GM18505 (cell line): ENCODE measurements at regions not wholly inside any gene's neighbourhood (a gene's known extent, or its start where the extent isn't known, plus 50 kb on each side); places are given as distances from the start of the nearest gene placed in this dataset.
"Not testable (repeated sequence)": the region's sequence is repeated elsewhere in the genome, so short reads cannot be mapped to it uniquely, and the experiment has no call there.

Experiments
- ATAC-seq: cut with Tn5 transposase; IDR thresholded peaks from one replicate; pipeline ENCODE4 v1.9.1; 2021; ENCODE audit not compliant: unreplicated experiment
- POLR2A ChIP-seq: IDR thresholded peaks from 4 replicates; pipeline ENCODE4 v1.6.1; 2011; ENCODE audit warnings: borderline replicate concordance; ENCODE audit not compliant: insufficient read depth, insufficient read length; ENCODE audit errors: extremely low read depth

DNA sequence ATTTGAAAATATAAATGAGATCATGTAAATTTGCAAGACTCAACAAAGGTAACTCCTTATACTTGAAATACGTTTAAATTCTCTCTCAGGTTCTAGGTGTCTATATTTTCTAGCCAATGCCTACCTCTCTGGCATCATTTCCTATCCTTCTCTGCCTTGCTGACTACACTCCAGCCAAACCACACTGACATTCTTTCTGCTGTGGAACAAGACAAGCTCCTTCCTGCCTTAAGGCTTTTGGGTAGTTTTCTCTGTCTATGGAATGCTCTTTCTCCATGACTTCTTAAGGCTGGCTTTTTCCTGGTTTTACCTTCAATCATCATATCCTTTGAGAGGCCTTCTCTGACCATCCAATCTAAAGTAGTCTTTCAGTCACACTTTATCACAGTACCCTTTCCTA lies 201.0 kb downstream of the SPRY1 start:
- ATAC-seq: no peak
- no peak for TF ChIP-seq POLR2A

GRCh38 chr4:123598331-123598730 lies 201.7 kb downstream of the SPRY1 start:
- TF ChIP-seq POLR2A: no peak
- ATAC-seq: no peak

GRCh38 chr4:123599061-123599919 lies 202.7 kb downstream of the SPRY1 start:
- ATAC-seq: peak; percentile 4
- TF ChIP-seq POLR2A: no peak

GRCh38 chr4:123599920-123600810 lies 203.6 kb downstream of the SPRY1 start:
- peak; percentile 100 for ATAC-seq
- no peak for TF ChIP-seq POLR2A

- TF ChIP-seq POLR2A: no peak
- no peak for ATAC-seq
Measured at GRCh38 chr4:123600987-123601904, 204.7 kb downstream of the SPRY1 start.

GRCh38 chr4:123602007-123602406 lies 205.4 kb downstream of the SPRY1 start:
- ATAC-seq: no peak
- TF ChIP-seq POLR2A: no peak

- no peak for TF ChIP-seq POLR2A
- no peak for ATAC-seq
Measured at GRCh38 chr4:123603165-123603564, 206.6 kb downstream of the SPRY1 start.

DNA sequence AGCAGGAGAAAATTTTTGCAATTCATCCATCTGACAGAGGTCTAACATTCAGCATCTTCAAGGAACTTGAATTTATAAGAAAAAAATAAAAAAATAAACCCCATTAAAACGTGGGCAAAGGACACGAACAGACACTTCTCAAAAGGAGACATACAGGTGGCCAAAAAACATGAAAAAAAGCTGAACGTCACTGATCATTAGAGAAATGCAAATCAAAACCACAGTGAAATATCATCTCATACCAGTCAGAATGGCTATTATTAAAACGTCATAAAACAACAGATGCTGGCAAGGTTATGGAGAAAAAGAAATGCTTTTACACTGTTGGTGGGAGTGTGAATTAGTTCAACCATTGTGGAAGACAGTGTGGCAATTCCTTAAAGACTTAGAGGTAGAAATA lies 209.2 kb downstream of the SPRY1 start:
- not testable (repeated sequence) for ATAC-seq

- TF ChIP-seq POLR2A: no peak
- no peak for ATAC-seq
Measured at GRCh38 chr4:123606336-123606735, 209.7 kb downstream of the SPRY1 start.

GRCh38 chr4:123606946-123607542 lies 210.4 kb downstream of the SPRY1 start:
- no peak for ATAC-seq
- no peak for TF ChIP-seq POLR2A

GRCh38 chr4:123609829-123610228 lies 213.2 kb downstream of the SPRY1 start:
- no peak for ATAC-seq
- no peak for TF ChIP-seq POLR2A

DNA sequence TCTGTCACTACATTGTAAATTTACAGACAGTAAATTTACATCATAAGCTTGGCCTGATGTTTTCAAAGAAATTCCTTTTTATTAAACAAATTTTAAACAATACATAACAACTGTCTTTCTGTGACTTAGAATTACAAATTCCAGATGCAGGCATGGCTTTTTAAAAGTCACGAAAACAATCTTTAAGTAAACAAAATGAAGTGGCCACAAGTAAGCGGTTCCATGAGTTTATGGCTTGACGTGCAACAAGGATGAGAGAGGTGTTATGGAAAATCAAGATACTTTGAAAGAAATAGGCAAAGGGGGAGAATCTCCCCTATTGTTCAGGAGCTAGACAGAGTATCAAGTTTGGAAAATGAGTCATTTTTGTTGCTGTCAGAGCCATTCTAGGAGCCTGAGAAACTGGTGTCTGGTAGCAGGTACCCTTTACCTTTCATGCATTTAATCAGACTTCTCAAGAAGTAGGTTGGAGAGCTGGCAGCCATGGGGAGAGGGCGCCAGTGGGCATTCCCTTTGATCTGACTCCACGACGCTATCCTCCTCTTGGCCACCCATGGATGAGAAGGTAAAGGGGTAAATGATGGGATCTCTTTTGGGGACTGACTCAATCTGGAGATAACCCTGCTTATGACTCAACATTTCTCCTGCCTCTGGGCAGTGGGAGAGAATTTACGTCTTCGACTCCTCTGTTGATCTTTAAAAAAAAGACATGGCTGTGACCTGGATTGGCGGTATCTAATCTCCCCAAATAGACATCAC lies 217.2 kb downstream of the SPRY1 start:
- TF ChIP-seq POLR2A: no peak
- ATAC-seq: no peak

- ATAC-seq: no peak
Measured at GRCh38 chr4:123615901-123616300, 219.3 kb downstream of the SPRY1 start.

More at GRCh38 chr4:123615901-123616300, 219.3 kb downstream of the SPRY1 start:
- TF ChIP-seq POLR2A: no peak
